GM20431 (cell line): ENCODE measurements at regions not wholly inside any gene's neighbourhood (a gene's known extent, or its start where the extent isn't known, plus 50 kb on each side); places are given as distances from the start of the nearest gene placed in this dataset.

Experiments
- in situ Hi-C: fragments of 300-500 bp; cut with MseI, MboI; formaldehyde crosslinking; loops from one replicate; pipeline ENCODE4 v1.15.0; 2020; ENCODE audit warnings: low sequenced_read_pairs; ENCODE audit not compliant: unreplicated experiment

GRCh38 chr3:181851063-181851462 is 139.3 kb downstream of the SOX2 start:
- in situ Hi-C loops: no loop called here

DNA sequence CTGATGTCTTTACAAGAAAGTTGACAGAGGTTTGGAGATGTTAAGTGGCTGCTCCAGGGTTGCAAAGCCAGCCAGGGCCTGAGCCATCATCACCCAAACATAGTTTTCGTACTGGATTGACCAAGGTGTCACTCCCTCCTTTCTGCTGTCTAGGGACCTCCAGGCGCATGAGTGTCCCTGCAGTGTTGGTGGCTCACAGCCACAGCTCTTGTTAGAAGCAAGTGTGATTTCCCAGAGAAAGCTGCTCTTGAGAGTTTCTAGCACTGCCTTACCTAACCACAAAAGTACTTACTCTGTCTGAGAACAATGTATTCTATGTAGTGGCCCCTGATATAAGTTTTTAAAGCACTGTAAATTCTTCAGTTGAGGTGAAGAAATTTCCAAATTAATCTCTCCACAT is 144.1 kb downstream of the SOX2 start:
- in situ Hi-C loops: no loop called here

DNA sequence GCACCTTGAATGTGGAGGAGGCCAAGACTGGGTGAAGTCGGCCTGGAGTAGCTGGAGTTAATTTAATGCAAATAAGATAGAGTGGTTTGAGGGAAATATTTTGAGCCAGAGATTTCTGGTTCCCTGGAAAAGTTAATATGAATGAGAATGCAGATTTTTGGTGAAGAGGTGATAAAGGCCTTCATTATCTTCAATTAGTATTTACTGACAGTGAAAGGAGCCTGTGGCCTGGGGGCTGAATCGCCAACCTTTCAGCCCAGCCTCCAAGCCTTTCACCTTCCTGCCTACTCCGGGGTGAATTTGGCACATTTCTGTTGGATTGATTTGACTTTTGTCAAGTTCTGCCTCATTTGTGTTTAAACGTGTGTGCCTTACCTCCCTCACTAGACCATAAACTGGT is 147.8 kb downstream of the SOX2 start:
- in situ Hi-C loops: no loop called here

DNA sequence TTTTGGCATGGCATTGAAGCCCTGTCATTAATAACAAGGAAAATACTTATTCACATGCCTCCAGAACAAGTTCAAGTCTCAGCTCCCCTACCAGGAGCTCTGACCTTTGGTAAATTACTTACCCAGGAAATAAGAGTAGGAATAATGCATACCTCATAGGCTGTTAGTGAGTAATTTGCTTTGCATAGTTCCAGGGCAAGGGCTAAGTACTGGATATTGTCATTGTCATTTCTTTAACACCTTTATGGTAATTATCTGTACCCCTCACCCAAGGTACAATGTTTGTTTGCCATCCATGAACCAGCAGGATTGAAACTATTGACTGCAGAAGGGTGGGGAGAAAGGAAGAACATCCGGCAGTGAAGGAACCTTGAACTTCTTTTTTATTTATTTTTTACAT is 148.5 kb downstream of the SOX2 start:
- in situ Hi-C loops: no loop called here

GRCh38 chr3:181862502-181862901 is 150.8 kb downstream of the SOX2 start:
- in situ Hi-C loops: no loop called here

DNA sequence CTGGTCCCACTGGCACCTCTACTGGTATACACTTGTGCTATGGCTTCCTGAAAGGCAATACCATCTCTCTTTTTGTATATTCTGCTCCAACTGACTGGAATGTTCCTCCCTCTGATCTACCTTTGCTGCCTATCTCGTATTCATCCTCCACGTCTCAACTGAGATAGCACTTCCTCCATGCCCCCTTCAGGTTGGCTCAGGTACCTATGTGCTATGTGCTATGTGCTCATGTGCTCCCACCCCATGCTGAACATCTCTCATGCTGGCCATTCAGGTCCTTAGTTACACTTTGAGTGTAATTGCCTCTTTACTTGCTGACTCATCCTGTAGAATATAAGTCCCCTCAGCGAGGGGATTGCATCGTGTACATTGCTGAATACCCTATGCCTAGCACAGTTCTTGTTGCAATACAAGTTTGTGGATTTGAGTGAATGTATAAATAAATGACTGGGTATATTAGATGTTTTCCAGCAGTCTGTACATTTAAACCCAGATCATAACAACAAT is 156.9 kb downstream of the SOX2 start:
- in situ Hi-C loops: no loop called here

DNA sequence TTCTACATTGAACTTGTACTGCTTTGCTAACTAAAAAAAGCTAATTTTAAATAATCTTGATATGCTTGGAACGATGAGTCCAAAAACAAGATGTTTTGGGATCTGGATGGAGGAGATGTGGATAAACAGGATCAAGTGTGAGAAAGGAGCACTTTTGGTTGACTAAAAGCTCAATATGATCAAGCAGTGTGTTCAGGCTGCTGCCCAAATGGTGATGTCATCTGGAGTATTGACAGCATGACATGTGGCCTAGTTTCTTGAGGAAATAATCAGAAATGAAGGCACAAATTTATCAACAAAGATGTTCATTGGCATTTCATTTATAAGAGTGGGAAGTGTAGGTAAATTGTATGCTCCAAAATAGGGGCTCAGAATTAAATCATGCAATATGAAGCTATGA is 161.2 kb downstream of the SOX2 start:
- in situ Hi-C loops: no loop called here

DNA sequence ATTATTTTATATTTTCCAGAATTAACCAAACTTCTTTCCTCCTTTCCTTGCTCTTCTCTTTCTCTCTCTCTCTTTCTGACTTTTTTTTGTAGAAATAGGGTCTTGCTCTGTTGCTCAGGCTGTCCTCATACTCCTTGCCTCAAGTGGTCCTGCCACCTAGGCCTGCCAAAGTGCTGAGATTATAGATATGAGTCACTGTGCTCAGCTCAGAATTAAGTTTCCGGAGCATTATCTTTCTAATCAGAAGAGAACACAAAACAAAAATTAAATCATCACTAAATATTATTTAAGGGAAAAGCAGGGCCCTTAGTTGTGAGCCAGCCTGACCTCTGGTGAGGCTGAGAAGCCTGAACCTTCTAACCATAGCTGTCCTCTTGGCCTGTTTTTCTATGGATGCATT is 168.2 kb downstream of the SOX2 start:
- in situ Hi-C loops: no loop called here

GRCh38 chr3:181880331-181880730 is 168.6 kb downstream of the SOX2 start:
- in situ Hi-C loops: no loop called here

- in situ Hi-C loops: no loop called here
These were observed 170.0 kb downstream of the SOX2 start for GRCh38 chr3:181881749-181882148.

DNA sequence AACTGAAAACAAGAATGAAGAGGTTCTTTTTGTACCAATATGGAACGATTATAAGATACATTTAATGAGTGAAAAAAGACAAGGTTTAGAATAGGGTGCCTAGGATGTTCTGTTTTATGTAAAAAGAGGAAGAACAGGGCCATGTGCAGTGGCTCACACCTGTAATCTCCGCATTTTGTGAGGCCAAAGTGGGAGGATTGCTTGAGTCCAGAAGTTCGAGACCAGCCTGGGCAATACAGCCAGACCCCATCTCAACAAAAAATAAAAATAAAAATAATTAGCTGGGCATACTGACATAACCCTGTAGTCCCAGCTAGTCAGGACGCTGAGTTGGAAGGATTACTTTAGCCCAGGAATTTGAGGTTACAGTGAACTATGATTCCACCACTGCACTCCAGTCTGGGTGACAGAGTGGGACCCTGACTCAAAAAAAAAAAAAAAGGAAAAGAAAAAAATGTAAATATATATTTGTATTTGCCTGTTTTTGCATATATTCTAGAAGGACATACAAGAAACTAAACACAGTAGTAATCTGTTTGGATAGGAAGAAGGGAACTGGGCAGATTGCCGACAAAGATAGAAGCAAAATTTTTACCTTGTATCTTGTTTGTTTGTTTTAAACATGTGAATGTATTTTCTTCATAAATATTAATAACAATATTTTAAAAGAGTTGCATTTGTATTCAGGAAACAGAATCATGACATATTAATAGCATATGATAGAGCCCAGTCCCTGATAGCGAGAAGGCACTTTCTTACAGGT is 174.3 kb downstream of the SOX2 start:
- in situ Hi-C loops: no loop called here

GRCh38 chr3:181886676-181887075 is 175.0 kb downstream of the SOX2 start:
- in situ Hi-C loops: no loop called here

GRCh38 chr3:181887685-181888084 is 176.0 kb downstream of the SOX2 start:
- in situ Hi-C loops: no loop called here

DNA sequence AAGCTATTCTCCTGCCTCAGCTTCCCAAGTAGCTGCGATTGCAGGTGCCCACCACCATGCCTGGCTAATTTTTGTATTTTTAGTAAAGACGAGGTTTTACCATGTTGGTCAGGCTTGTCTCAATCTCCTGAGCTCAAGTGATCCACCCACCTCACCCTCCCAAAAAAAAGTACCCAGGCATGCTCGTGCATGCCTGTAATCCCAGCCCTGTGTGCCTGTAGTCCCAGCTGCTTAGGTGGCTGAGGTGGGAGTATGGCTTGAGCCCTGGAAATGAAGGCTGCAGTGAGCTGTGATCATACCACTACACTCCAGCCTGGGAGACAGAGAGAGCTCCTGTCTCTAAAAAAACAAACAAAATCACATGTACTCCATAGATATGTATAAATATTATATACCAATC is 176.5 kb downstream of the SOX2 start:
- in situ Hi-C loops: no loop called here

GRCh38 chr3:181892848-181893247 is 181.1 kb downstream of the SOX2 start:
- in situ Hi-C loops: no loop called here

DNA sequence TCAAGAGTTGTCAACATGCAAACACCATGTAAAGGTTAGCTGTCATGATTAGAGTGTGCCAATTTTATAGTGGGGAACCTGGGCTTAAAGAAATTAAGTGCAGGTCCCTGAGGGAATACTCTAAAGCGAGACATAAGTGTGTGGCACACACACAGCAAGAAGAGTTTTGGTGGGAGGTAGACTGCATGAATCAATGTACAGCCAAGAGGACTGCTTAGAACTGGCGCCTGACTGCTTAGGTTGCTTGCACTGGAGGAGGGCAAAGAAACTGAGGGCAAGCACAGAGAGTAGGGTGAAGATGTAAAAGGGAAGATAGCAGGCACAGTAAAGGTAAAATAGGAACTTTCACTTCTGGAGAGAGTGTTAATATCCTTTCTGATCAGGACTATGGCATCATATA is 184.9 kb downstream of the SOX2 start:
- in situ Hi-C loops: no loop called here

DNA sequence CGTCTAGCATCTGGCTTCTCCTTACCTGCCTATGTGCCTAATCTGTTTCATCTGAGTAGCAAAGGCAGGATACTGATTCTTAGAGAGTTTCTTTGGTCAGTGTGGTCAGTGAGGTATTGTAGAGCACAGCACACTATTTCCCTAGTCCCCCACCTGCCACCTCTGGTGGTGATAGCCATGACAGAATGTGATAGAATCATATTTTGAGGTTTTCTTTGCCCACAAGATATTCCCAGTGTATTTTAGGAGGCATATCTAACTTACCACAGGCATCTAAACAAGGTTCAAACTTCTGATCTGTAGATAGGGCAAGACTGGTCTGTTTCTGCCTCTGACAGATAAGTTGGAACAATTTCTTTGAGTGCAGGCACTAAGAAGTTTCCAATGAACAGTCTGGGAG is 188.0 kb downstream of the SOX2 start:
- in situ Hi-C loops: no loop called here

DNA sequence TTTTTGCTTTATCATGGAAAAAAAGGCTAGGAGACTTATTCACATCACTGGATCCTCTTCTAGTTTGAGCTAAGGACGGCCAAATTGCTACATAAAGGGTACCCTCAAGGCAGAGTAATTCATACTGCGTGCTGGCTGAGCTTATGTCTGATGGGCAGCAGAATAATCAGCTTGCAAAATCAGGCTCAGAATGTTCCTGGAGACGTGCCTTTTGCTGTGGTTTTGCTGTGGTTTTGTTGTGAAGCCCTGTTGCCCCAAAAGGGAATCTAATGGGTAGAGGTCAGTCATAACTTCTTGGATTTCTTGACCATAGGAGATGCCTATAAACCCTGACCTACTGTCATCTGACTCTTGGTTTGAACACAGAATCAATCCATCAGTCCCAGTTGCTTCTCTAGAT is 189.9 kb downstream of the SOX2 start:
- in situ Hi-C loops: no loop called here

GRCh38 chr3:181906338-181906737 is 194.6 kb downstream of the SOX2 start:
- in situ Hi-C loops: no loop called here

DNA sequence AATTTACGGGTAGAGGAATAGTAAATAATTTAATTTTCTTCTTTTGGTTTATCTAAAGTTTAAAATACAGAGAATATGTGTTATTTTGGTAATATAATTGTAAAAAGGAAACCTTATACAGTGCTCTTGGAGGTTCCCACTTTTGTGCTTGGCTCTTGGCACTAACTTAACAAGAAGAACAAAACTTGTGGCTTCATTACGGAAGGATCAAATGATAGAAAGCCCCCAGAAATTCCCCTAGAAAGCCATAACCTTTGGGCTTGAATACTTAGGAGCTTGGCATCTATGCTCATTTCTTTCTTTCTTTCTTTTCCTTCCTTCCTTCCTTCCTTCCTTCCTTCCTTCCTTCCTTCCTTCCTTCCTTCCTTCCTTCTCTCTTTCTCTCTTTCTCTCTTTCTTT is 197.5 kb downstream of the SOX2 start:
- in situ Hi-C loops: no loop called here

- in situ Hi-C loops: no loop called here
These were observed 200.7 kb downstream of the SOX2 start for GRCh38 chr3:181912384-181912783.

DNA sequence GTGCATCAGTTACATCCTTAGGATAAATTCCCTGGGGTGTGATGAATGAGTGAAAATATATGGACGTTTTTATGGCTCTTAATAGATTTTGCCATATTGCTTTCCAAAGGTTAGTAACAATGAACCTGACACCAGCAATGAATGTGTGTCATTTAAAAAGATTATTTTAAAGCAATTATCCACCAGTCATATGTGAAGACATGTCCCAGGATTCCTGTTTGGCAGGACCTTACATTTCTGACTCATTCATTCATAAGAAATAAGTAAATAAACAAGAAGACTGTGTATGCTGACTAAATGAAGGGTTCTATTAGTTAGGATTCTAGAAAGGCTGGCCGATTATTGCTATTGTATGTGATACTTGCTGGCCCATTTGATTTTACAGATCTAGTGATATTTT is 201.5 kb downstream of the SOX2 start:
- in situ Hi-C loops: no loop called here
